H9 (cell line): ENCODE measurements at regions not wholly inside any gene's neighbourhood (a gene's known extent, or its start where the extent isn't known, plus 50 kb on each side); places are given as distances from the start of the nearest gene placed in this dataset.

ENCODE experiments used
- DNase-seq: peaks from one replicate; pipeline ENCODE4 v3.0.0-alpha.2; 2017
- H2AFZ ChIP-seq: one replicate; pipeline ENCODE4 v1.6.1; 2013; ENCODE audit warnings: mild to moderate bottlenecking, low read length, control low read depth, moderate library complexity
- H2AK5ac ChIP-seq: 2 replicates; pipeline ENCODE4 v1.6.1; 2013; ENCODE audit warnings: low read length, control low read depth, mixed read lengths; ENCODE audit not compliant: insufficient read length
- H2BK120ac ChIP-seq: one replicate; pipeline ENCODE4 v1.6.1; 2013; ENCODE audit warnings: low read depth, mild to moderate bottlenecking, low read length, control low read depth, inconsistent platforms; ENCODE audit not compliant: poor library complexity, severe bottlenecking
- H2BK12ac ChIP-seq: 2 replicates; pipeline ENCODE4 v1.6.1; 2013; ENCODE audit warnings: low read length, control low read depth, mixed read lengths, low read depth; ENCODE audit not compliant: insufficient read length
- H2BK15ac ChIP-seq: 2 replicates; pipeline ENCODE4 v1.6.1; 2013; ENCODE audit warnings: low read depth, low read length, control low read depth
- H2BK20ac ChIP-seq: one replicate; pipeline ENCODE4 v1.6.1; 2013; ENCODE audit warnings: low read depth, mild to moderate bottlenecking, low read length, control low read depth, inconsistent platforms; ENCODE audit not compliant: poor library complexity, severe bottlenecking
- H2BK5ac ChIP-seq: 2 replicates; pipeline ENCODE4 v1.6.1; 2013; ENCODE audit warnings: low read length, control low read depth, mixed read lengths; ENCODE audit not compliant: insufficient read length
- H3K14ac ChIP-seq: 2 replicates; pipeline ENCODE4 v1.6.1; 2013; ENCODE audit warnings: low read length, control low read depth; ENCODE audit not compliant: insufficient read depth
- H3K18ac ChIP-seq: 2 replicates; pipeline ENCODE4 v1.6.1; 2013; ENCODE audit warnings: low read depth, mild to moderate bottlenecking, mixed read lengths, low read length, control low read depth; ENCODE audit not compliant: insufficient read length
- H3K23ac ChIP-seq: 2 replicates; pipeline ENCODE4 v1.6.1; 2013; ENCODE audit warnings: low read length, control low read depth, mixed read lengths, low read depth; ENCODE audit not compliant: insufficient read length
- H3K23me2 ChIP-seq: 2 replicates; pipeline ENCODE4 v1.6.1; 2013; ENCODE audit warnings: low read depth, mild to moderate bottlenecking, mixed read lengths, low read length, control low read depth; ENCODE audit not compliant: insufficient read length, poor library complexity, severe bottlenecking
- H3K27ac ChIP-seq: 2 replicates; pipeline ENCODE4 v1.5.1; 2013; ENCODE audit warnings: low read length, control low read depth, mixed read lengths, low read depth; ENCODE audit not compliant: insufficient read length
- H3K27me3 ChIP-seq: 2 replicates; pipeline ENCODE4 v1.6.1; 2013; ENCODE audit warnings: low read length, control low read depth, inconsistent platforms; ENCODE audit not compliant: insufficient read depth
- H3K4ac ChIP-seq: 2 replicates; pipeline ENCODE4 v1.6.1; 2013; ENCODE audit warnings: low read depth, mild to moderate bottlenecking, control low read depth, inconsistent platforms, low read length, moderate library complexity
- H3K4me1 ChIP-seq: 2 replicates; pipeline ENCODE4 v1.6.1; 2013; ENCODE audit warnings: low read length, control low read depth, inconsistent platforms; ENCODE audit not compliant: insufficient read depth
- H3K4me2 ChIP-seq: 2 replicates; pipeline ENCODE4 v1.6.1; 2013; ENCODE audit warnings: low read length, control low read depth, mixed read lengths; ENCODE audit not compliant: insufficient read length, insufficient read depth
- H3K56ac ChIP-seq: 2 replicates; pipeline ENCODE4 v1.6.1; 2013; ENCODE audit warnings: low read depth, mild to moderate bottlenecking, mixed read lengths, low read length, control low read depth; ENCODE audit not compliant: insufficient read length
- H3K79me1 ChIP-seq: 2 replicates; pipeline ENCODE4 v1.6.1; 2013; ENCODE audit warnings: low read depth, mild to moderate bottlenecking, moderate library complexity, low read length, control low read depth, inconsistent platforms; ENCODE audit not compliant: insufficient read depth, poor library complexity, severe bottlenecking
- H3K79me2 ChIP-seq: 2 replicates; pipeline ENCODE4 v1.6.1; 2013; ENCODE audit warnings: low read length, control low read depth, inconsistent platforms; ENCODE audit not compliant: insufficient read depth
- H3K9ac ChIP-seq: 2 replicates; pipeline ENCODE4 v1.6.1; 2013; ENCODE audit warnings: low read length, control low read depth, mixed read lengths; ENCODE audit not compliant: insufficient read length; ENCODE audit errors: extremely low read depth
- H3K9me3 ChIP-seq: one replicate; pipeline ENCODE4 v1.6.1; 2013; ENCODE audit warnings: low read depth, low read length, inconsistent platforms; ENCODE audit not compliant: control insufficient read depth
- H3T11ph ChIP-seq: one replicate; pipeline ENCODE4 v1.6.1; 2013; ENCODE audit warnings: mild to moderate bottlenecking, low read length, control low read depth, inconsistent platforms
- H4K20me1 ChIP-seq: one replicate; pipeline ENCODE4 v1.6.1; 2013; ENCODE audit not compliant: control insufficient read depth, insufficient read length, insufficient read depth
- H4K5ac ChIP-seq: 2 replicates; pipeline ENCODE4 v1.6.1; 2013; ENCODE audit warnings: low read depth, mild to moderate bottlenecking, mixed read lengths, low read length, control low read depth; ENCODE audit not compliant: insufficient read length
- H4K8ac ChIP-seq: replicated peaks from 2 replicates; pipeline ENCODE4 v1.6.1; 2013; ENCODE audit warnings: low read length, control low read depth, mixed read lengths, low read depth; ENCODE audit not compliant: insufficient read length
- H4K91ac ChIP-seq: 2 replicates; pipeline ENCODE4 v1.6.1; 2013; ENCODE audit warnings: low read depth, mild to moderate bottlenecking, moderate library complexity, mixed read lengths, low read length, control low read depth; ENCODE audit not compliant: insufficient read length
- H3K27ac Mint-ChIP-seq, 3 experiments: 2 replicates in 2 of 3; 3 replicates in 1 of 3; pipeline ENCODE4 v1.8.0; 2020 to 2021; ENCODE audit warnings: mixed read lengths in 3 of 3, mild to moderate bottlenecking in 1 of 3, moderate library complexity in 1 of 3
- H3K27me3 Mint-ChIP-seq: 2 replicates; pipeline ENCODE4 v1.8.0; 2021; ENCODE audit warnings: low read depth, mild to moderate bottlenecking, moderate library complexity, mixed read lengths
- H3K36me3 Mint-ChIP-seq, 3 experiments: 2 replicates in 2 of 3; 3 replicates in 1 of 3; pipeline ENCODE4 v1.8.0; 2020 to 2021; ENCODE audit warnings: low read depth in 3 of 3, mixed read lengths in 3 of 3; ENCODE audit not compliant: insufficient read depth in 1 of 3
- H3K4me1 Mint-ChIP-seq, 2 experiments: 2 replicates each; pipeline ENCODE4 v1.8.0; 2020; ENCODE audit warnings: mixed read lengths in 2 of 2
- H3K4me3 Mint-ChIP-seq, 2 experiments: 2 replicates in 1 of 2; 3 replicates in 1 of 2; pipeline ENCODE4 v1.8.0; 2020 to 2021; ENCODE audit warnings: mild to moderate bottlenecking in 2 of 2, mixed read lengths in 2 of 2, moderate library complexity in 1 of 2
- H3K9me3 Mint-ChIP-seq, 2 experiments: 2 replicates in 1 of 2; 3 replicates in 1 of 2; pipeline ENCODE4 v1.8.0; 2020; ENCODE audit warnings: mild to moderate bottlenecking in 2 of 2, mixed read lengths in 2 of 2, moderate library complexity in 1 of 2
- WGBS: extraction: QIAGEN DNeasy Blood & Tissue Kit; methylation state at CpG from one replicate; pipeline ENCODE4 v1.1.7; 2013; ENCODE audit warnings: missing lambda C conversion rate, low lambda C conversion rate, mixed read lengths; ENCODE audit not compliant: insufficient read length; ENCODE audit errors: extremely low coverage; 5-methylcytosine and 5-hydroxymethylcytosine counted together
- TF ChIP-seq, protein P1 (sequence below): fragments of 200-600 bp; sonication (generic); conservative IDR thresholded peaks from 3 replicates; pipeline ENCODE4 v1.8.0; 2021; ENCODE audit warnings: antibody characterized with exemption, mild to moderate bottlenecking

DNA sequence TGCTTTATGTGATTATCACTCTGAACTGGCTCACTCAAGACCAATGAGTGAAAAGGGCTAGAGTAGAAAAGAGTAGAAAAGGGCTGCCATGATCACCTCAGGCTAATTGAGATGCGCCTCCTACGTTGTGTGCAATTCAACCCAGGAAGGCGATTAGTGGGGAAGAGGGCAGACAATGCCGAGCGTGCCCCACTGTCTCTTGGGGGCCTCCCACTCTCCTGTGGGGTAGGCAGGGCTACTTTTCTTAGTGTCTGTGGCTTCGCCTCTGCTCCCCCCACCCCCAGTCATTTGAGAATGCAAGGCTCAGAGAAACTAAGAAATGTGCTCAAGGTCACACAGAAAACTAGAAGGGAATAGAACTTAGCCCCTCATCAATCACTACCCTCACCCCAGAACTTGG, 57.7 kb upstream of the RASD2 start:
- Histone ChIP-seq H3K18ac (no peak overlapping the region), H3K27me3 (no peaks in the 10 kb centered on the region), H2BK12ac (no peak overlapping the region), H2AFZ (no peak overlapping the region), H3K79me1 (no peaks in the 10 kb centered on the region), H3K27ac (no peak overlapping the region), H3K23me2 (no peaks in the 10 kb centered on the region), H2BK15ac (no peak overlapping the region), H3K23ac (no peak overlapping the region), H4K20me1 (no peaks in the 10 kb centered on the region), H3K4me2 (no peak overlapping the region), H3K4ac (no peak overlapping the region), H2BK120ac (no peak overlapping the region), H3K79me2 (no peaks in the 10 kb centered on the region), H2BK20ac (no peak overlapping the region), H4K8ac (no peak overlapping the region), H4K91ac (no peak overlapping the region), H2BK5ac (no peak overlapping the region), H3K4me1 (no peaks in the 10 kb centered on the region), H3T11ph (no peak overlapping the region), H3K14ac (no peak overlapping the region), H3K56ac (no peak overlapping the region), H3K9ac (no peak overlapping the region), H2AK5ac (no peak overlapping the region), H3K9me3 (no peaks in the 10 kb centered on the region), H4K5ac (no peak overlapping the region)
- Mint-ChIP-seq H3K27me3 (peaks cover 42% of the 10 kb centered on the region), H3K4me3 (no peak overlapping the region), H3K4me1 (peaks cover 4 to 24% of the 10 kb centered on the region in 2 experiments; a peak in 2 of 4 replicates), H3K36me3 (no peaks in the 10 kb centered on the region), H3K27ac (peak overlapping the region in 1 of 3 experiments; percentile 30; a peak in 1 of 7 replicates), H3K9me3 (no peaks in the 10 kb centered on the region)
- DNase-seq: no peak
- no CpG with 5 or more reads among the region's 6 CpGs for WGBS
- TF ChIP-seq, protein P1, sequence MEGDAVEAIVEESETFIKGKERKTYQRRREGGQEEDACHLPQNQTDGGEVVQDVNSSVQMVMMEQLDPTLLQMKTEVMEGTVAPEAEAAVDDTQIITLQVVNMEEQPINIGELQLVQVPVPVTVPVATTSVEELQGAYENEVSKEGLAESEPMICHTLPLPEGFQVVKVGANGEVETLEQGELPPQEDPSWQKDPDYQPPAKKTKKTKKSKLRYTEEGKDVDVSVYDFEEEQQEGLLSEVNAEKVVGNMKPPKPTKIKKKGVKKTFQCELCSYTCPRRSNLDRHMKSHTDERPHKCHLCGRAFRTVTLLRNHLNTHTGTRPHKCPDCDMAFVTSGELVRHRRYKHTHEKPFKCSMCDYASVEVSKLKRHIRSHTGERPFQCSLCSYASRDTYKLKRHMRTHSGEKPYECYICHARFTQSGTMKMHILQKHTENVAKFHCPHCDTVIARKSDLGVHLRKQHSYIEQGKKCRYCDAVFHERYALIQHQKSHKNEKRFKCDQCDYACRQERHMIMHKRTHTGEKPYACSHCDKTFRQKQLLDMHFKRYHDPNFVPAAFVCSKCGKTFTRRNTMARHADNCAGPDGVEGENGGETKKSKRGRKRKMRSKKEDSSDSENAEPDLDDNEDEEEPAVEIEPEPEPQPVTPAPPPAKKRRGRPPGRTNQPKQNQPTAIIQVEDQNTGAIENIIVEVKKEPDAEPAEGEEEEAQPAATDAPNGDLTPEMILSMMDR: no peak
